ENCODE measurements at regions not wholly inside any gene's neighbourhood (a gene's known extent, or its start where the extent isn't known, plus 50 kb on each side); places are given as distances from the start of the nearest gene placed in this dataset.
"Not testable (repeated sequence)": the region's sequence is repeated elsewhere in the genome, so short reads cannot be mapped to it uniquely, and the experiment has no call there.

DNA sequence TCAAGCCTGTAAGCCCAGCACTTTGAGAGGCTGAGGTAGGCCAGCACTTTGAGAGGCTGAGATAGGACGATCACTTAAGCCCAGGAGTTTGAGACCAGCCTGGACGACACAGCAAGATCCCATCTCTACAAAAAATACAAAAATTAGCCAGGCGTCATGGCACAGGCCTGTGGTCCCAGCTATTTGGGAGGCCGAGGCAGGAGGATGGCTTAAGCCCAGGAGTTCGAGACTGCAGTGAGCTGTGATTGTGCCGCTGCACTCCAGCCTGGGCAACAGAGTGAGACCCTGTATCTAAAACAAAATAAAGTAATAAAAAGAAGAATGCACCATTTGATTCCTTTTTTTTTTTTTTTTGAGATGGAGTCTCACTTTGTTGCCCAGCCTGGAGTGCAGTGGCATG lies 76.4 kb upstream of the NCOR2 start:
- not testable (repeated sequence) for TF ChIP-seq RAD21 (IDR thresholded peaks at IDR 0.05); CTCF (IDR thresholded peaks at IDR 0.05; ENCODE audit: low read depth, low read length, missing input control); YY1 (IDR thresholded peaks at IDR 0.05); TAF1 (conservative IDR thresholded peaks at IDR 0.05); ATF3 (IDR thresholded peaks at IDR 0.05); REST (IDR thresholded peaks at IDR 0.05); MAX (IDR thresholded peaks at IDR 0.05); HNF4A (conservative IDR thresholded peaks at IDR 0.05); ZBTB33 (IDR thresholded peaks at IDR 0.05)

Measured in liver (tissue), 3 donors.